ENCODE measurements at regions not wholly inside any gene's neighbourhood (a gene's known extent, or its start where the extent isn't known, plus 50 kb on each side); places are given as distances from the start of the nearest gene placed in this dataset.

DNA sequence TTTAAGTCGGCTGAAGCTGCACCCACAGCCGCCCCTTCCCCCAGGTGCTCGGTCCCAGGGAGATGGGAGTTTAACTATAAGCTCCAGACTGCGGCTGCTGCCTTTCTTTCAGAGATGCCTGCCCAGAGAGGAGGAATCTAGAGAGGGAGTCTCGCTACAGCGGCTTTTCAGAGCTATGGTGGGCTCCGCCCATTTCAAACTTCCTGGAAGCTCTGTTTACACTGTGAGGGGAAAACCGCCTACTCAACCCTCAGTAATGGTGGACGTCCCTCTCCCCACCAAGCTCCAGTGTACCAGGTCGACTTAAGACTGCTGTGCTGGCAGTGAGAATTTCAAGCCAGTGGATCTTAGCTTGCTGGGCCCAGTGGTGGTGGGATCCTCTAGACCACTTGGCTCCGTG, 135.4 kb downstream of the CXCL12 start:
- TF ChIP-seq POLR2A (IDR thresholded peaks at IDR 0.05; ENCODE audit: low read depth, low read length) (no peak), POLR2AphosphoS5 (IDR thresholded peaks at IDR 0.05; ENCODE audit: low read depth, low read length) (no peak)

Data from GM12892 (cell line).